Astrocyte of the hippocampus (primary cell): ENCODE measurements at regions not wholly inside any gene's neighbourhood (a gene's known extent, or its start where the extent isn't known, plus 50 kb on each side); places are given as distances from the start of the nearest gene placed in this dataset.
"Not testable (repeated sequence)": the region's sequence is repeated elsewhere in the genome, so short reads cannot be mapped to it uniquely, and the experiment has no call there.

Experiments used
- DNase-seq: peaks from one replicate; pipeline ENCODE4 v3.0.0; 2011; ENCODE audit warnings: low read depth, low spot score

- DNase-seq: no peak
Measured at GRCh38 chr2:160726046-160726445, 232.4 kb upstream of the RBMS1 start.

- DNase-seq: peak; percentile 27
Measured at GRCh38 chr2:160730296-160730995, 236.8 kb upstream of the RBMS1 start.

DNA sequence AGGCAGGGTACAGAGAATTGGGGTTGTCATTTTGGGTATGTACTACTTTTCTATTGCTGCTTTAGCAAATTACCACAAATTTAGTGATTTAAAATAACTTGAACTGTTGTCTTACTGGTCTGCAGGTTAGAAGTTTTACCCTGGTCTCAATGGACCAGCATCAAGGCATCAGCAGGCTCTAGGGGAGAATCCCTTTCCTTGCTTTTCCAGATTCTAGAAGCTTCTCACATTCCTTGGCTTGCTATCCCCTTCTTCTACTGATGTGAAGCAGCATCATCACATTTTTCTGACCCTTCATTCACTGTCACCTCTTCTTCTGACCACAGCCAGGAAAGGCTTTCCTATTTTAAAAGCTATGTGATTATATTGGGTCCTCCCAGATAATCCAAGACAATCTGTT is 237.8 kb upstream of the RBMS1 start:
- no peak for DNase-seq

DNA sequence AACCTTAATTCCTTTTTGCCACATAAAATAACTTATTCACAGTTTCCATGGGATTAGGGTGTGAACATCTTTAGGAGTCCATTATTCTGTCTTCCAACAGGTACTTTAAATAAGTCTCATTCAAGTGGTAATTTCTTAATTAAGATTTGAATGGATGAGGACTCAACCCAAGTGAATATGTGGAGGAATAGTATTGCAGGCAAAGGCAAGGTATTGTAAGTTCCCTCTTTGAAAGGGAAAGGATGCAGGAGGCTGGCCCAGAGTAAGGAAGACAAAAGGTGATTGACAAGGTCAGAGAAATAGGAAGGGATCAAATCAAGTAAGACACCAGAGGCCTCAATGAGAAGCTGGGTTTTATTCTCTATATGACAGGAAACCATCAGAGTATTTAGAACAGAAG is 238.2 kb upstream of the RBMS1 start:
- no peak for DNase-seq

GRCh38 chr2:160735696-160736095 is 242.1 kb upstream of the RBMS1 start:
- DNase-seq: peak; percentile 33

GRCh38 chr2:160736148-160737028 is 242.8 kb upstream of the RBMS1 start:
- peak; percentile 74 for DNase-seq

GRCh38 chr2:160737247-160737646 is 243.6 kb upstream of the RBMS1 start:
- no peak for DNase-seq

DNA sequence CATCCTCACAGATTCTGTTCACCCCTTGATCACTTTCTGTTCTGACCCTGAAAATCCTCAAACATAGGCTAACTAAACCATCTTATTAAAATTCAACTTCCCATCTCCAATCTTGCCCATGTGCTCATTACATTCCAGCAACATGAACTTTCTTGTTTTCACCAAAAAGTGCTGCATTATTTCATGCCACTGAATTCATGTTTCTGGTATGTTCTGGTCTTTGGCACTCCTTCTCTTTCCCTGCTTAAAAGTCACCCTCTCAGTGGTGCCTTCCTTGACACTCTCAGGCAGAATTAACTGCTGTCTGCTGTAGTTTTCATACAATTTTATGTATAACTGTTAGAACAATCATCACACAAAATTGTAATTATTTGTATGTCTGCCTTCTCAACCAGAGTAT is 247.7 kb upstream of the RBMS1 start:
- no peak for DNase-seq

DNA sequence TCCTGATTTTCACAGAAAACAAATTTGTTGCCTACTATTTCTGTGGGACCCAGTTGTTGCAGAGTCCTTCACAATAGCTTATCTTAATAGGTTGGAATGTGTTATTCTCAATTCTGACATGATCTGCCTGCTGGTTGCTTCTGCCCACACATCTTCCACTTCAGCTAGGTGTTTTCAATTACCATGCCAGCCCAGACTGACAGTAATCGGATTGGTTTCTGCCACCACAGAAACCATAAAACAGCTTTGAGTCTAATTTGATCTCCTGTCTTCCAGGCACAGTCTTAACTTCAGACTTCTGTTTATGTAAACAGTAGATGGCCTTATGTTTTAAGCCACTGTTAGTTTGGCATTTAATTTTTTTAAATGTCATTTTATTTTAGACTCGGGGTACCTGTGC is 248.2 kb upstream of the RBMS1 start:
- DNase-seq: no peak

DNA sequence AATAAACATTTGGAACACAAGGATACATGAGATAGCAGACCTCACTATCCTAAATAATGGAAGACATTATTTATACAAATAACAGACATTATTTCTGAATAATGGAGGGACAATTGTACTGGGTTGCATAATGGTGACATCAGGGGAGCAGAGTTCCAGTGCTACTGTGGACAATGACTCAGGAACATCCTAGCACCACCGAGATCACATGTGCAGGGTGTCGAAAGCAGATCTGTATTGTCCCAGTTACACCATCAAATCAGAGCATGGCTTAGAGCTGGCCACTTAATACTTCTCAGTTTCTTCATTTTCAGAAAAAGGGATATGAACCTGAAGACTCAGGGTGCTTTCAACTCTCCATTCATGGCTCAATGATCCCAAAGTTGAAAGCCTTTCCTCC is 249.1 kb upstream of the RBMS1 start:
- no peak for DNase-seq

GRCh38 chr2:160747501-160748170 is 254.0 kb upstream of the RBMS1 start:
- DNase-seq: peak; percentile 66

DNA sequence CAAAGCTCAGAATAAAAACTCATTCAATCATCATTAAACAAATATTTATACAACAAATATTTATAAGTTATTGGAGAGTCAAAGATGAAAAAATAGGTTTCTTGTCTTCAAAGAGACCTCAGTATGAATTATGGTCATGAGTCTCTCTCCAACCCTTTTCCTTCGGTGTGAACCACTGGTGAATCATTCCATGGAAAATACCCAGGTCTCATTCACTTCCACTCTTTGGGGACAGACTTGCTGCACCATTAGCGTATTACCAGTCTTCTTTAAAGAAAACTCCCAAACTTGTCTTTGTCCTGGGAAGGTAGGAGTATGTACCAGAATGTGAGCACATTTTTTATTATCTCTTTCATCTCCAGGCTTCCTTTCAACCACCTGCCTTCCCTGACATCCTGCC is 257.4 kb upstream of the RBMS1 start:
- DNase-seq: peak; percentile 18

- peak; percentile 37 for DNase-seq
Measured at GRCh38 chr2:160752475-160753330, 259.1 kb upstream of the RBMS1 start.

DNA sequence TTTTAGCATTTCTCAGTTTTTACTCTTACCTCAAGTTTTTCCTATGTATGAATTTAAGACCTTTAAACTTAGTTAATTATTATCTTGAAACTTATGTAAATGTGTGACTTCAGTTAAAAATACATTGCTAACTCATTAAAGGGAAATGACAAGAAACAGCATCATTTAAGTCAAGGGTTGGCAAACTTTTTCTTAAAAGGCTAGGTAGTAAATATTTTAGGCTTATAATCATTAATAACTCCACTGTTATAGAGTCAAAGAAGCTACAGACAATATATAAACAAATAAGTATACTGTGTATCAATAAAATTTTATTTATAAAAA is 259.7 kb upstream of the RBMS1 start:
- no peak for DNase-seq

DNA sequence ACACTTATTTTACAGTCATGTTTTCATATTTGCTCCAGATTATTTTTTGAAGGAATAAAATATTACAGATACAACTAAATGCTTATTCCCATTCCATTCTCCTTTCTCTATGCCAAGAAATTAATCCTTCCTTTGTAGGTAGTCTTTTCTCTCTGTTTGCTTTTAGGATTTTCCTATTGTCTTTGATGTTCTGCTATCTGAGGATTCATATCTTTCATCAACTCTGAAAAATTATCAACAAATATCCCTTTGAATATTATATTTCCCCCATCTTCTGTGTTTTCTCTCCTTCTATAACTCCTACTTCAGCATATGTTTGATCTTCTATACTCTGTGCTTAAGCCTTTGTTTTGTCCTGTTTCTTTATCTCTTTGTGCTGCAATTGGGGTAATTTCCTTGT is 260.4 kb upstream of the RBMS1 start:
- no peak for DNase-seq

GRCh38 chr2:160756481-160756880 is 262.9 kb upstream of the RBMS1 start:
- DNase-seq: no peak

DNA sequence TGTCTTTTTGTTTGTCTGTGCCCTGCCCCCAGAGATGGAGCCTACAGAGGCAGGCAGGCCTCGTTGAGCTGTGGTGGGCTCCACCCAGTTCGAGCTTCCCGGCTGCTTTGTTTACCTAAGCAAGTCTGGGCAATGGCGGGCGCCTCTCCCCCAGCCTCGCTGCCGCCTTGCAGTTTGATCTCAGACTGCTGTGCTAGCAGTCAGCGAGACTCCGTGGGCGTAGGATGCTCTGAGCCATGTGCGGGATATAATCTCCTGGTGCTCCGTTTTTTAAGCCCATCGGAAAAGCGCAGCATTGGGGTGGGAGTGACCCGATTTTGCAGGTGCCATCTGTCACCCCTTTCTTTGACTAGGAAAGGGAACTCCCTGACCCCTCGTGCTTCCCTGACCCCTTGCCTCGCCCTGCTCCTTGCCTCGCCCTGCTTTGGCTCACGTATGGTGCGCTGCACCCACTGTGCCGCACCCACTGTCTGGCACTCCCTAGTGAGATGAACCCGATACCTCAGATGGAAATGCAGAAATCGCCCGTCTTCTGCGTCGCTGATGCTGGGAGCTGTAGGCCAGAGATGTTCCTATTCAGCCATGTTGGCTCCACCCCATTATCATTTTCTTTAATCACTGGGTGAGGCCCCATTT is 269.0 kb upstream of the RBMS1 start:
- DNase-seq: not testable (repeated sequence)

- DNase-seq: no peak
Measured at GRCh38 chr2:160783474-160783873, 289.9 kb upstream of the RBMS1 start.

- no peak for DNase-seq
Measured at GRCh38 chr2:160784034-160784433, 290.4 kb upstream of the RBMS1 start.

GRCh38 chr2:160790738-160791137 is 297.1 kb upstream of the RBMS1 start:
- DNase-seq: peak; percentile 28

- no peak for DNase-seq
Measured at GRCh38 chr2:160791884-160792283, 298.3 kb upstream of the RBMS1 start.
